Cardiac muscle cell (in vitro differentiated cells and primary cell): ENCODE measurements at regions not wholly inside any gene's neighbourhood (a gene's known extent, or its start where the extent isn't known, plus 50 kb on each side); places are given as distances from the start of the nearest gene placed in this dataset.

Source experiments
- DNase-seq, 2 donors: peaks; one replicate each; pipeline versions ENCODE4 v3.0.0 to v3.0.0-alpha.2; 2010 to 2017; ENCODE audit warnings: low read depth in 1 of 2, low spot score in 1 of 2
- H3K27ac ChIP-seq: fragments of 200-600 bp; sonication (generic); 2 replicates; pipeline ENCODE4 v1.5.1; 2016
- H3K27me3 ChIP-seq: fragments of 200-600 bp; sonication (generic); 2 replicates; pipeline ENCODE4 v1.6.0; 2016; ENCODE audit warnings: control low read depth
- H3K36me3 ChIP-seq: fragments of 200-600 bp; sonication (generic); 2 replicates; pipeline ENCODE4 v1.5.1; 2016; ENCODE audit warnings: control low read depth
- H3K4me1 ChIP-seq: fragments of 200-600 bp; sonication (generic); 2 replicates; pipeline ENCODE4 v1.8.1; 2017; ENCODE audit warnings: low read depth, mild to moderate bottlenecking, mixed run types
- H3K4me3 ChIP-seq: fragments of 200-600 bp; sonication (generic); 2 replicates; pipeline ENCODE4 v1.5.1; 2016; ENCODE audit warnings: mild to moderate bottlenecking
- H3K9me3 ChIP-seq: fragments of 200-600 bp; sonication (generic); 2 replicates; pipeline ENCODE4 v1.5.1; 2017; ENCODE audit warnings: low read depth, mild to moderate bottlenecking, control low read depth
- TF ChIP-seq, protein P1 (sequence below): IDR thresholded peaks from 2 replicates; pipeline ENCODE4 v1.5.1; 2012; ENCODE audit warnings: low read depth, mild to moderate bottlenecking, low read length

DNA sequence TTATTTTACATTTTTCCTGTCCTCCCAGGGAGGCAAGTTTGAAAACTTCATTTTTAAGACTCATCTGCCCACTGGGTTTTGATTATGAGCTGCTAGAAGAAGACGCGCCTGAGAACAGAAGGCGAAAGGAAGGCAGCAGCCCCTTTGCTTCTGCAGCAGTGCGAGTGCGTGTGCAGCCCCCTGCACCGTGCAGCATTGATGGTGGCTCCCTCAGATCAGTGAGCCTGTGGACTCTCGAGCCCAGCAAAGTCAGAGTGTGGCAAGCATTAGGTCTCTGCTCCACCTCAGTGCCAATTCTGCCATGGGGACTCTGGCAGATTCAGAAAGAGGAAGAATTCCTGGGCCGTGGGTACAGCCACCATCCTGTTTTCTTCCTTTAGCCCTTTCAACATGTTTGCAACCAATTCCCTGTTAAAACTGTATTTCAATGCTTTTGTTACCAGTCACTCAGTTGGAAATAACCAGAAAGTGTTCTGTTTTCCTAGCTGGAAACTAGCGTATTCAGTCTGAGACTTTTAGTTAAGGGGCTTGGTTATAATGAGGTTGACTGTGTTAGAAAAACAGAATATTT lies 134.8 kb upstream of the OGFRL1 start:
- Histone ChIP-seq H3K27ac (no peak overlapping the region), H3K9me3 (no peaks in the 10 kb centered on the region), H3K36me3 (no peaks in the 10 kb centered on the region), H3K27me3 (no peaks in the 10 kb centered on the region), H3K4me3 (no peak overlapping the region), H3K4me1 (no peaks in the 10 kb centered on the region)
- no peak for DNase-seq
- TF ChIP-seq, protein P1, sequence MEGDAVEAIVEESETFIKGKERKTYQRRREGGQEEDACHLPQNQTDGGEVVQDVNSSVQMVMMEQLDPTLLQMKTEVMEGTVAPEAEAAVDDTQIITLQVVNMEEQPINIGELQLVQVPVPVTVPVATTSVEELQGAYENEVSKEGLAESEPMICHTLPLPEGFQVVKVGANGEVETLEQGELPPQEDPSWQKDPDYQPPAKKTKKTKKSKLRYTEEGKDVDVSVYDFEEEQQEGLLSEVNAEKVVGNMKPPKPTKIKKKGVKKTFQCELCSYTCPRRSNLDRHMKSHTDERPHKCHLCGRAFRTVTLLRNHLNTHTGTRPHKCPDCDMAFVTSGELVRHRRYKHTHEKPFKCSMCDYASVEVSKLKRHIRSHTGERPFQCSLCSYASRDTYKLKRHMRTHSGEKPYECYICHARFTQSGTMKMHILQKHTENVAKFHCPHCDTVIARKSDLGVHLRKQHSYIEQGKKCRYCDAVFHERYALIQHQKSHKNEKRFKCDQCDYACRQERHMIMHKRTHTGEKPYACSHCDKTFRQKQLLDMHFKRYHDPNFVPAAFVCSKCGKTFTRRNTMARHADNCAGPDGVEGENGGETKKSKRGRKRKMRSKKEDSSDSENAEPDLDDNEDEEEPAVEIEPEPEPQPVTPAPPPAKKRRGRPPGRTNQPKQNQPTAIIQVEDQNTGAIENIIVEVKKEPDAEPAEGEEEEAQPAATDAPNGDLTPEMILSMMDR = no peak

DNA sequence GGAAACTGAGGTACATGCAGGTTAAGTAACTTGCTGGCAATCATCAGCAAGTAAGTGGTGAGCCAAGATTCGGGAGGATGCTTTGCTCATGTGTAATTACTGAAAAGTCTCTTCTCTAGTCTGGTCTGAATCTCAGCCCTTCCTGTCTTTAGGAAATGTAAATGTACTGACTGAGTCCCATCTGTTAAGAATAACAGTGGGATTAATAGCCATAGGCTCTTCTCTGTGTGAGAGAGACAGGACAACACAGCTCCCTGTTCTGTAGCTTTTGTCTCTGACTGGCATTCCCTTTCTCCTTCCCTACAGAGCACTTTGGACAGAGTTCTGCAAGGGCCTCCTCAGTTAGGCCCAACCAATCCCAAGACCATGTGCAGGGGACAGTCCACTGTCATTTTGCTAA lies 131.3 kb upstream of the OGFRL1 start:
- Histone ChIP-seq H3K4me1 (no peaks in the 10 kb centered on the region), H3K4me3 (no peak overlapping the region), H3K27me3 (no peaks in the 10 kb centered on the region), H3K9me3 (no peaks in the 10 kb centered on the region), H3K36me3 (no peaks in the 10 kb centered on the region), H3K27ac (no peak overlapping the region)
- TF ChIP-seq, protein P1 = no peak
- DNase-seq = no peak

DNA sequence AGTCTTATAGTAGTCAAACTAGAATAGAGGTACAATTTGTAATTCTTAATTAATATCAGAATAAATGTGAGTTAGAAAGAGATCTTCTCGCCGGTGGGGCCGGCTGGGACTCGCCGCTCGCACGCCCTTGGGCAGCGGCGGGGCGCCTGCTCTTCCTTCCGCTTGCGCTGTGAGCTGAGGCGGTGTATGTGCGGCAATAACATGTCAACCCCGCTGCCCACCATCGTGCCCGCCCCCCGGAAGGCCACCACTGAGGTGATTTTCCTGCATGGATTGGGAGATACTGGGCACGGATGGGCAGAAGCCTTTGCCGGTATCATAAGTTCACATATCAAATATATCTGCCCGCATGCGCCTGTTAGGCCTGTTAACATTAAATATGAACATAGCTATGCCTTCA lies 123.7 kb upstream of the OGFRL1 start:
- no peaks in the 10 kb centered on the region for H3K9me3 ChIP-seq
- no peak overlapping the region for H3K27ac ChIP-seq
- H3K27me3 ChIP-seq = no peaks in the 10 kb centered on the region
- TF ChIP-seq, protein P1 = no peak
- no peaks in the 10 kb centered on the region for H3K36me3 ChIP-seq
- H3K4me3 ChIP-seq = no peak overlapping the region
- DNase-seq = no peak
- H3K4me1 ChIP-seq = no peaks in the 10 kb centered on the region

DNA sequence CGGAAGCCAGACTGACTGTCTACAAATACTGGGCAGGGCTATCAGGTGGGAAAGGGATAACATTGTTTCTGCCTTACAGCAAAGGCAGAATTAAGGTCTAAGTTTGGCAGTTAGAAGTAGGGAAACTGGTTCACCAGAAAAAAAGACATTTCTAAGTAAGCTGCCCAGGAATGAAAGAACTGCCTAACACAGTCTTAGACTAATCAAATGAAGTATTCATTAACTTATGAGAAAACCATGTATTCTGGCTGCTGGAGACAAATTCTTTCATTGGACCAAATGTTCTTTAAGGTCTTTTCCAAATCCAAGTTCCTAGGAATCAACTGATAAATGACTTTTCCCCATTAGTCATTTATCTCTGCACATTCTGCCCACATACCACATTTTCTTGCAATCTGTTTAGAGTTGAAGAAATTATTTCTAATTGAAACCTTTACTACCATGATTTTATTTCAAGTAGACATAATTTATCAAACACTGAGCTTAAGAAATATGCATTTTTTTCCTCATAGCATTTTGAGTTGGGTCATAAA lies 120.3 kb upstream of the OGFRL1 start:
- Histone ChIP-seq H3K4me1 (peaks cover 4% of the 10 kb centered on the region), H3K27ac (no peak overlapping the region), H3K4me3 (no peak overlapping the region), H3K36me3 (no peaks in the 10 kb centered on the region), H3K9me3 (no peaks in the 10 kb centered on the region), H3K27me3 (no peaks in the 10 kb centered on the region)
- TF ChIP-seq, protein P1 = no peak
- peak in 1 of 2 donors; percentile 2 for DNase-seq

DNA sequence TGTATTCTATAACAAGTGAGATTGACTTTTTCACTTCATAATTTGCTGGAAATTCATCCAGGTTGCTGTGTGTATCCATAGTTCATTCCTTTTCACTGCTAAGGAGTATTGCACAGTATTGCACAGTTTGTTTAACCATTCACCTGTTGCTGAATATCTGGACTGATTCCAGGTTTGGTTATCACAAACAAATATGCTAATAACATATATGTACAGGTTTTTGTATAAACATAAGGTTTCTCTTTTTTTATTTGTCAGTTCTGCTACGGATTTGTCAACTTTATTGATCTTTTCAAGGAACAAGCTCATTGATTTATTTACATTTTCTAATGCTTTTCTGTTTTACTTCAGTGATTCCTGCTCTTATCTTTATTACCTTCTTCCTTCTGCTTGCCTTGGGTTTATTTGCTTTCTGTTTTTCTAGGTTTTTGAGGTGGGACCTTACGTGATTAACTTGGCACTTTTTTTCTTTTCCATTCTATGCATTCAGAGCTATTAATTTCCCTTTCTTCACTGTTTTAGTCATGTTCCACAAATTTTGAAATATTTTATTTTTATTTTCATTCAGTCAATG lies 117.0 kb upstream of the OGFRL1 start:
- TF ChIP-seq, protein P1 = no peak
- Histone ChIP-seq H3K36me3 (no peaks in the 10 kb centered on the region), H3K27ac (no peak overlapping the region), H3K4me1 (peaks cover 4% of the 10 kb centered on the region), H3K4me3 (no peak overlapping the region), H3K27me3 (no peaks in the 10 kb centered on the region), H3K9me3 (no peaks in the 10 kb centered on the region)
- DNase-seq = no peak
